ENCODE measurements at regions not wholly inside any gene's neighbourhood (a gene's known extent, or its start where the extent isn't known, plus 50 kb on each side); places are given as distances from the start of the nearest gene placed in this dataset.

- DNase-seq, result no peak
- H3K36me3 Mint-ChIP-seq (ENCODE audit: low read depth), result peaks cover 6% of the 10 kb centered on the region
- TF ChIP-seq, protein P1, sequence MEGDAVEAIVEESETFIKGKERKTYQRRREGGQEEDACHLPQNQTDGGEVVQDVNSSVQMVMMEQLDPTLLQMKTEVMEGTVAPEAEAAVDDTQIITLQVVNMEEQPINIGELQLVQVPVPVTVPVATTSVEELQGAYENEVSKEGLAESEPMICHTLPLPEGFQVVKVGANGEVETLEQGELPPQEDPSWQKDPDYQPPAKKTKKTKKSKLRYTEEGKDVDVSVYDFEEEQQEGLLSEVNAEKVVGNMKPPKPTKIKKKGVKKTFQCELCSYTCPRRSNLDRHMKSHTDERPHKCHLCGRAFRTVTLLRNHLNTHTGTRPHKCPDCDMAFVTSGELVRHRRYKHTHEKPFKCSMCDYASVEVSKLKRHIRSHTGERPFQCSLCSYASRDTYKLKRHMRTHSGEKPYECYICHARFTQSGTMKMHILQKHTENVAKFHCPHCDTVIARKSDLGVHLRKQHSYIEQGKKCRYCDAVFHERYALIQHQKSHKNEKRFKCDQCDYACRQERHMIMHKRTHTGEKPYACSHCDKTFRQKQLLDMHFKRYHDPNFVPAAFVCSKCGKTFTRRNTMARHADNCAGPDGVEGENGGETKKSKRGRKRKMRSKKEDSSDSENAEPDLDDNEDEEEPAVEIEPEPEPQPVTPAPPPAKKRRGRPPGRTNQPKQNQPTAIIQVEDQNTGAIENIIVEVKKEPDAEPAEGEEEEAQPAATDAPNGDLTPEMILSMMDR (IDR thresholded peaks at IDR 0.05), result no peak
- peaks cover 16% of the 10 kb centered on the region for H3K9me3 Mint-ChIP-seq
- no peaks in the 10 kb centered on the region for H3K4me1 Mint-ChIP-seq (ENCODE audit: low read depth)
- H3K27ac Mint-ChIP-seq, result no peak overlapping the region
- H3K27me3 Mint-ChIP-seq (ENCODE audit: insufficient read depth), result peaks cover 27% of the 10 kb centered on the region
- H3K4me3 Mint-ChIP-seq, result no peak overlapping the region
These were observed 57.6 kb upstream of the LHX1 start for GRCh38 chr17:36879624-36880131.

DNA sequence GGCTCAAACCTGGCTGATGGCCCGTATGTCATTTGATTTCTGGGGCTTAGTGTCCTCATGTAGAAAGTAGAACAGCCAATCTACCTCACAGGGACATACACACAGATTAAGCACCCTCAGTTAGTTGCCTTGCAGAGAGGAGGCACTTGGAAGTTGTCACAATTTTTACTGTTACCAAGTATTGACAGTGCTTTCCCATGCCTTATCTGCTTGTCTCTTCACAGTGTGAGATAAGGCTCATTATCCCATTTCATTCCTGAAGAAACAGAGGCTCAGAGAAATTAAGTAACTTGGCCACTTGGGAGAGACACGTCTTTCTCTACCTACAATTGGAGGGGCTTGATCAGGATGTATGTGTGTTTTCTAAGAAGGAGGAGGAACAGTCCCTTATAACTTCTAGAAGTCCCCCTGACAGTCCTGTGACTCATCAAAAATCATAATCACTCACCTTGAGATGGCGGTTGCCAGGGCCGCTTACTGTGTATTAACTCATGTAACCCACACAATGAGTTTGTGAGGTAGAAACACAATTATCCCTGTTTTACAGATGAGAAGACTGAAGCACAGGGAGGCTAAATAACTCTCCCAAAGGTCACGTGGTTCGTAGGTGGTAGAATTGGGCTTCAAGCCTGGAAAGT, 56.9 kb upstream of the LHX1 start:
- Mint-ChIP-seq H3K9me3 (peaks cover 16% of the 10 kb centered on the region), H3K4me1 (ENCODE audit: low read depth) (no peaks in the 10 kb centered on the region), H3K36me3 (ENCODE audit: low read depth) (peaks cover 6% of the 10 kb centered on the region), H3K27me3 (ENCODE audit: insufficient read depth) (peaks cover 32% of the 10 kb centered on the region), H3K4me3 (no peak overlapping the region), H3K27ac (no peak overlapping the region)
- TF ChIP-seq, protein P1 (IDR thresholded peaks at IDR 0.05), result no peak
- DNase-seq, result no peak

GRCh38 chr17:36881323-36881722, 56.0 kb upstream of the LHX1 start:
- Mint-ChIP-seq H3K27me3 (ENCODE audit: insufficient read depth) (peaks cover 39% of the 10 kb centered on the region), H3K4me1 (ENCODE audit: low read depth) (no peaks in the 10 kb centered on the region), H3K9me3 (peaks cover 16% of the 10 kb centered on the region), H3K36me3 (ENCODE audit: low read depth) (peaks cover 6% of the 10 kb centered on the region), H3K27ac (no peak overlapping the region), H3K4me3 (no peak overlapping the region)
- DNase-seq, result no peak
- TF ChIP-seq, protein P1 (IDR thresholded peaks at IDR 0.05), result no peak

DNA sequence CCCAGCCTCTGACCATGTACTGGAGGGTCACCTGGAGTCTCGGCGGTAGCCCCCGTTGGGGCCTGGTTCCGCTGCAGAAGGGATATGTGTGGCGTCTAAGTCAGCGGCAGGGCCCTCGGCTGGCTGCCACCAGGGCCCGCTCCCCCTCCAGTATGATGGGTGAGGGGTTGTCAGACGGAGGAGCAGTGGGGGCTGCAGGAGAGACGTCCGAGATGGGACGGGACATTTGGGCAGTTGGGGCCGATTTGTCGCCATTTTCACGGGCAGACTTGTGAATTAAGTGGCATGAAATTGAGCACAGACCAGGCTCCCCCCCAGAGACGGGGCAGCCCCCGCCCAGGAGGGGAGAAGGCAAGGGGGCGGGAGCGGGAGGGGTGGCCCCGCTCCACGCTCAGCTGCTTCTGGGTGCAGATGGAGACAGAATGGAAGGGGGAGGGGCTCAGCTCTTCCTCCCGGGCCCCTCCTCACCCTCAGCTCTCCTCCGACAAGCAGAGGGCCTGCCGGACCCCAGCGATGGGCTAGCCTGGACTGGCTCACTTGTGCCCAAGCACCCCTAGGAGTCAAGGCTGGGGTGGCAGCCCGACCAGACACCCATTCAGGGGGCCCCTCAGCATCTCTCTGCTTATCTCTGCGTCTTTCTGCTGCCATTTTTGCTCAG, 52.7 kb upstream of the LHX1 start:
- TF ChIP-seq, protein P1 (IDR thresholded peaks at IDR 0.05), result no peak
- peaks cover 6% of the 10 kb centered on the region for H3K36me3 Mint-ChIP-seq (ENCODE audit: low read depth)
- no peak overlapping the region for H3K27ac Mint-ChIP-seq
- H3K27me3 Mint-ChIP-seq (ENCODE audit: insufficient read depth), result peaks cover 53% of the 10 kb centered on the region
- H3K4me1 Mint-ChIP-seq (ENCODE audit: low read depth), result no peaks in the 10 kb centered on the region
- peaks cover 16% of the 10 kb centered on the region for H3K9me3 Mint-ChIP-seq
- DNase-seq, result no peak
- H3K4me3 Mint-ChIP-seq, result no peak overlapping the region

DNA sequence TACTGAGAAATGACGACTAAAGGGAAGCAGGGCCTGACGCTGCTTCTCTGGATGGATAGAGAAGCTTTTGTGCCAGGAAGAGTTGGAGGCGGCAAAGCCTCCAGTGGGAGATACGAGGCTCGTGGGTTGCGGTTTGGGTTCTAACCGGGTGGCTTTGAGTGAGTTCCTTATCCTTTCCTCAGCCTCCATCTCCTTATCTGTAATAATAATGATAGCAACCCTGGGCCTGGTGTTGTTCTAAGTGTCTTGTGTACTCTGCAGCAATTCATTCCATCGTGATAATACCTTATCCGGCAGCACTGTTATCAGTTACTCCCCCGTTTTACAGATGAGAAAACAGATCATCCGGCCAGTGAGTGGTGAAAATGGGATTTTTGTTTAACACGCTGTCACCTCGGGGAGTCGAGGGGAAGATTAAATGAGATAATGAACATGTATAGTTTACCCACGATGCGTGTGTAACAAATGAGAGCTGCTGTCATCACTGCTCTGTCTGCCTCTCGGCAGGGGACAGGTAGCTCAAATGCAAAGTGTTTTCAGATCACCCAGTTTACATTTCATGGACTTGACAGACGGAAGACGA, 52.0 kb upstream of the LHX1 start:
- Mint-ChIP-seq H3K4me3 (no peak overlapping the region), H3K9me3 (peaks cover 16% of the 10 kb centered on the region), H3K27me3 (ENCODE audit: insufficient read depth) (peaks cover 51% of the 10 kb centered on the region), H3K27ac (no peak overlapping the region), H3K4me1 (ENCODE audit: low read depth) (no peaks in the 10 kb centered on the region), H3K36me3 (ENCODE audit: low read depth) (peaks cover 6% of the 10 kb centered on the region)
- TF ChIP-seq, protein P1 (IDR thresholded peaks at IDR 0.05), result no peak
- no peak for DNase-seq
